GM12873 (cell line): ENCODE measurements at regions not wholly inside any gene's neighbourhood (a gene's known extent, or its start where the extent isn't known, plus 50 kb on each side); places are given as distances from the start of the nearest gene placed in this dataset.

ENCODE experiments used
- CTCF ChIP-seq: IDR thresholded peaks from 2 replicates; pipeline ENCODE4 v1.5.1; 2012; ENCODE audit warnings: low read depth, mild to moderate bottlenecking, moderate library complexity, low read length, control low read depth; ENCODE audit not compliant: insufficient read depth; ENCODE audit errors: missing control alignments

- TF ChIP-seq CTCF, result no peak
Observed at GRCh38 chr22:49396817-49397216, 430.9 kb downstream of the BRD1 start.

GRCh38 chr22:49395617-49396016 lies 432.1 kb downstream of the BRD1 start:
- no peak for TF ChIP-seq CTCF

- TF ChIP-seq CTCF, result no peak
Observed at GRCh38 chr22:49394116-49394785, 433.4 kb downstream of the BRD1 start.

- no peak for TF ChIP-seq CTCF
Observed at GRCh38 chr22:49393526-49393925, 434.1 kb downstream of the BRD1 start.

- TF ChIP-seq CTCF, result no peak
Observed at GRCh38 chr22:49392841-49393510, 434.7 kb downstream of the BRD1 start.

GRCh38 chr22:49392247-49392646 lies 435.4 kb downstream of the BRD1 start:
- no peak for TF ChIP-seq CTCF

GRCh38 chr22:49391436-49391835 lies 436.2 kb downstream of the BRD1 start:
- no peak for TF ChIP-seq CTCF
